ACC112 (cell line): ENCODE measurements at regions not wholly inside any gene's neighbourhood (a gene's known extent, or its start where the extent isn't known, plus 50 kb on each side); places are given as distances from the start of the nearest gene placed in this dataset.
A peak's percentile ranks its signal among the peaks of the same experiment; 100 is the strongest.

Experiments used
- H2AFZ ChIP-seq: fragments of 200-600 bp; sonication (generic); one replicate; pipeline ENCODE4 v1.6.0; 2017; ENCODE audit warnings: antibody characterized with exemption, low read length; ENCODE audit not compliant: unreplicated experiment
- H3K27ac ChIP-seq: fragments of 200-600 bp; sonication (generic); 2 replicates; pipeline ENCODE4 v1.5.1; 2014; ENCODE audit warnings: low read depth, mild to moderate bottlenecking, antibody characterized with exemption, low read length, moderate library complexity
- H3K27me3 ChIP-seq: fragments of 200-600 bp; sonication (generic); 2 replicates; pipeline ENCODE4 v1.6.1; 2014; ENCODE audit warnings: mild to moderate bottlenecking, antibody characterized with exemption, low read length, moderate library complexity, mixed read lengths; ENCODE audit not compliant: insufficient read depth
- H3K36me3 ChIP-seq: fragments of 200-600 bp; sonication (generic); 2 replicates; pipeline ENCODE4 v1.6.1; 2016; ENCODE audit warnings: mild to moderate bottlenecking, antibody characterized with exemption, low read length, moderate library complexity, mixed read lengths; ENCODE audit not compliant: insufficient read depth
- H3K4me1 ChIP-seq: fragments of 200-600 bp; sonication (generic); one replicate; pipeline ENCODE4 v1.6.1; 2016; ENCODE audit warnings: low read length, mixed read lengths; ENCODE audit not compliant: insufficient read depth, unreplicated experiment, control insufficient read depth
- H3K4me3 ChIP-seq: fragments of 200-600 bp; sonication (generic); 2 replicates; pipeline ENCODE4 v1.5.1; 2014; ENCODE audit warnings: mild to moderate bottlenecking, low read depth, low read length
- H3K79me2 ChIP-seq: fragments of 200-600 bp; sonication (generic); one replicate; pipeline ENCODE4 v1.6.0; 2016; ENCODE audit warnings: low read length; ENCODE audit not compliant: control insufficient read depth, unreplicated experiment, insufficient read depth

GRCh38 chr7:121572615-121573014 is 176.5 kb upstream of the FAM3C start:
- Histone ChIP-seq H3K27ac (no peak overlapping the region), H3K79me2 (no peaks in the 10 kb centered on the region), H3K4me1 (no peaks in the 10 kb centered on the region), H3K36me3 (no peaks in the 10 kb centered on the region), H3K27me3 (peaks cover 11% of the 10 kb centered on the region), H3K4me3 (no peak overlapping the region), H2AFZ (no peak overlapping the region)

- Histone ChIP-seq H2AFZ (no peak overlapping the region), H3K4me1 (no peaks in the 10 kb centered on the region), H3K36me3 (no peaks in the 10 kb centered on the region), H3K27me3 (no peaks in the 10 kb centered on the region), H3K4me3 (no peak overlapping the region), H3K27ac (no peak overlapping the region), H3K79me2 (no peaks in the 10 kb centered on the region)
Observed at GRCh38 chr7:121570365-121570764, 174.3 kb upstream of the FAM3C start.

GRCh38 chr7:121563177-121563576 is 167.1 kb upstream of the FAM3C start:
- Histone ChIP-seq H2AFZ (no peak overlapping the region), H3K79me2 (no peaks in the 10 kb centered on the region), H3K4me3 (no peak overlapping the region), H3K27ac (no peak overlapping the region), H3K4me1 (peaks cover 4% of the 10 kb centered on the region), H3K36me3 (no peaks in the 10 kb centered on the region), H3K27me3 (no peaks in the 10 kb centered on the region)

- no peak overlapping the region for H3K27ac ChIP-seq
- no peak overlapping the region for H3K4me3 ChIP-seq
Observed at GRCh38 chr7:121562259-121562658, 166.2 kb upstream of the FAM3C start.

GRCh38 chr7:121561717-121562116 is 165.6 kb upstream of the FAM3C start:
- Histone ChIP-seq H3K79me2 (no peaks in the 10 kb centered on the region), H3K27me3 (no peaks in the 10 kb centered on the region), H3K4me1 (peaks cover 4% of the 10 kb centered on the region), H3K27ac (no peak overlapping the region), H3K4me3 (no peak overlapping the region), H3K36me3 (no peaks in the 10 kb centered on the region), H2AFZ (no peak overlapping the region)

More at GRCh38 chr7:121562259-121562658, 166.2 kb upstream of the FAM3C start:
- Histone ChIP-seq H3K36me3 (no peaks in the 10 kb centered on the region), H3K4me1 (peaks cover 4% of the 10 kb centered on the region), H3K27me3 (no peaks in the 10 kb centered on the region), H3K79me2 (no peaks in the 10 kb centered on the region), H2AFZ (no peak overlapping the region)

- Histone ChIP-seq H3K36me3 (no peaks in the 10 kb centered on the region), H2AFZ (no peak overlapping the region), H3K4me3 (no peak overlapping the region), H3K4me1 (peaks cover 4% of the 10 kb centered on the region), H3K27ac (no peak overlapping the region), H3K79me2 (no peaks in the 10 kb centered on the region), H3K27me3 (no peaks in the 10 kb centered on the region)
Observed at GRCh38 chr7:121560267-121560990, 164.3 kb upstream of the FAM3C start.

GRCh38 chr7:121558288-121558687 is 162.2 kb upstream of the FAM3C start:
- Histone ChIP-seq H3K27me3 (no peaks in the 10 kb centered on the region), H3K4me1 (peaks cover 4% of the 10 kb centered on the region), H3K36me3 (no peaks in the 10 kb centered on the region), H2AFZ (no peak overlapping the region), H3K27ac (no peak overlapping the region), H3K79me2 (no peaks in the 10 kb centered on the region), H3K4me3 (no peak overlapping the region)

GRCh38 chr7:121557034-121557892 is 161.2 kb upstream of the FAM3C start:
- Histone ChIP-seq H3K27me3 (no peaks in the 10 kb centered on the region), H3K4me3 (no peak overlapping the region), H3K4me1 (peaks cover 4% of the 10 kb centered on the region), H3K27ac (no peak overlapping the region), H3K36me3 (no peaks in the 10 kb centered on the region), H2AFZ (no peak overlapping the region), H3K79me2 (no peaks in the 10 kb centered on the region)

GRCh38 chr7:121555558-121555957 is 159.4 kb upstream of the FAM3C start:
- no peak overlapping the region for H3K4me3 ChIP-seq
- no peaks in the 10 kb centered on the region for H3K4me1 ChIP-seq
- H2AFZ ChIP-seq, result no peak overlapping the region
- no peaks in the 10 kb centered on the region for H3K27me3 ChIP-seq
- no peak overlapping the region for H3K27ac ChIP-seq
- no peaks in the 10 kb centered on the region for H3K79me2 ChIP-seq
- no peaks in the 10 kb centered on the region for H3K36me3 ChIP-seq

- no peaks in the 10 kb centered on the region for H3K27me3 ChIP-seq
- 0 out of 2 replicates have a peak overlapping the region, but pooled peaks have one; percentile 14 for H3K4me3 ChIP-seq
- H3K4me1 ChIP-seq, result peaks cover 35% of the 10 kb centered on the region
- no peak overlapping the region for H2AFZ ChIP-seq
- H3K36me3 ChIP-seq, result no peaks in the 10 kb centered on the region
- no peaks in the 10 kb centered on the region for H3K79me2 ChIP-seq
- H3K27ac ChIP-seq, result no peak overlapping the region
Observed at GRCh38 chr7:121547544-121548092, 151.5 kb upstream of the FAM3C start.
